Upper lobe of right lung (tissue), 1 donor: ENCODE measurements at regions not wholly inside any gene's neighbourhood (a gene's known extent, or its start where the extent isn't known, plus 50 kb on each side); places are given as distances from the start of the nearest gene placed in this dataset.
"Not testable (repeated sequence)": the region's sequence is repeated elsewhere in the genome, so short reads cannot be mapped to it uniquely, and the experiment has no call there.

Experiments used
- ATAC-seq: fragments of 200-7000 bp; cut with Tn5 transposase; one replicate; pipeline ENCODE4 v1.9.1; 2020; ENCODE audit warnings: mild to moderate bottlenecking, moderate library complexity
- DNase-seq: peaks from one replicate; pipeline ENCODE4 v3.0.0-alpha.2; 2020
- H3K27ac ChIP-seq: fragments of 200-600 bp; one replicate; pipeline ENCODE4 v1.8.0; 2022
- H3K27me3 ChIP-seq: fragments of 200-600 bp; one replicate; pipeline ENCODE4 v1.8.0; 2022; ENCODE audit warnings: mild to moderate bottlenecking
- H3K36me3 ChIP-seq: fragments of 200-600 bp; one replicate; pipeline ENCODE4 v1.8.0; 2022
- H3K4me1 ChIP-seq: fragments of 200-600 bp; one replicate; pipeline ENCODE4 v1.8.0; 2022
- H3K4me3 ChIP-seq: fragments of 200-600 bp; one replicate; pipeline ENCODE4 v1.8.0; 2022; ENCODE audit warnings: mild to moderate bottlenecking
- H3K9me3 ChIP-seq: fragments of 200-600 bp; one replicate; pipeline ENCODE4 v1.8.0; 2022
- intact Hi-C: fragments of 100-400 bp; cut with DNase I; formaldehyde crosslinking; loops from one replicate; pipeline ENCODE4 v1.11.0; 2022
- TF ChIP-seq, protein P1 (sequence below): fragments of 200-600 bp; IDR thresholded peaks from one replicate; pipeline ENCODE4 v1.8.0; 2022; ENCODE audit warnings: antibody characterized with exemption
- donor health status: DM: no; HTN: yes; CAD: no; lungs with severe emphysema.

DNA sequence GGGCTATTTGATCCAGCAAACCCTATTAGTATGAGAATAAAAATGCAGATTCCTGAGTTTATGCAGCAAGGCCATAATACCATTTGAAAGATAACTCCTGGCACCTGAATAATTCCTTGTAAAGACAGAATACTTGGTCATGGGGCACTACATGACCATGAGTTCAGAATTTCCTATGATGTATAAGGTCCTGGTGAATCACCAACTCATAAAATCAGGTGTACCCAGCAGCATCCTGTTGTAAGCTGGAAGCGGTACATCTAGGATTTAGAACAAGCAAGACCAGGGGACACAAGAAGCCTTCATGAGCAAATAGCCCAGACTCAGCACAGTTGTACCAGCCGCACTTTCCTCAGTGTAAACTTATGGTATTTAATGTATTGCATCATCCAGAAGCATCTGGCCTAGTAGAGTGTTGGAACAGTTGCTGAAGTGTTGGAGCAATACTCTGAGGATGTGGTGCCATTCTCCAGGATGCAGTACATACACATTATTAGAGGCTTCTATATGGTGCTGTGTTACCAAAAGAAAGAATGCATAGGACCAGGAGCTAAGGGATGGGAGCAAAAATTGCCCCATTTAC is 233.4 kb downstream of the SQOR start:
- H3K4me1 ChIP-seq = no peaks in the 10 kb centered on the region
- ATAC-seq = no peak
- no peak overlapping the region for H3K4me3 ChIP-seq
- H3K9me3 ChIP-seq = no peaks in the 10 kb centered on the region
- TF ChIP-seq, protein P1, sequence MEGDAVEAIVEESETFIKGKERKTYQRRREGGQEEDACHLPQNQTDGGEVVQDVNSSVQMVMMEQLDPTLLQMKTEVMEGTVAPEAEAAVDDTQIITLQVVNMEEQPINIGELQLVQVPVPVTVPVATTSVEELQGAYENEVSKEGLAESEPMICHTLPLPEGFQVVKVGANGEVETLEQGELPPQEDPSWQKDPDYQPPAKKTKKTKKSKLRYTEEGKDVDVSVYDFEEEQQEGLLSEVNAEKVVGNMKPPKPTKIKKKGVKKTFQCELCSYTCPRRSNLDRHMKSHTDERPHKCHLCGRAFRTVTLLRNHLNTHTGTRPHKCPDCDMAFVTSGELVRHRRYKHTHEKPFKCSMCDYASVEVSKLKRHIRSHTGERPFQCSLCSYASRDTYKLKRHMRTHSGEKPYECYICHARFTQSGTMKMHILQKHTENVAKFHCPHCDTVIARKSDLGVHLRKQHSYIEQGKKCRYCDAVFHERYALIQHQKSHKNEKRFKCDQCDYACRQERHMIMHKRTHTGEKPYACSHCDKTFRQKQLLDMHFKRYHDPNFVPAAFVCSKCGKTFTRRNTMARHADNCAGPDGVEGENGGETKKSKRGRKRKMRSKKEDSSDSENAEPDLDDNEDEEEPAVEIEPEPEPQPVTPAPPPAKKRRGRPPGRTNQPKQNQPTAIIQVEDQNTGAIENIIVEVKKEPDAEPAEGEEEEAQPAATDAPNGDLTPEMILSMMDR = no peak
- H3K27ac ChIP-seq = no peak overlapping the region
- no peaks in the 10 kb centered on the region for H3K36me3 ChIP-seq
- no peaks in the 10 kb centered on the region for H3K27me3 ChIP-seq
- DNase-seq = no peak
- intact Hi-C loops = no loop called here

DNA sequence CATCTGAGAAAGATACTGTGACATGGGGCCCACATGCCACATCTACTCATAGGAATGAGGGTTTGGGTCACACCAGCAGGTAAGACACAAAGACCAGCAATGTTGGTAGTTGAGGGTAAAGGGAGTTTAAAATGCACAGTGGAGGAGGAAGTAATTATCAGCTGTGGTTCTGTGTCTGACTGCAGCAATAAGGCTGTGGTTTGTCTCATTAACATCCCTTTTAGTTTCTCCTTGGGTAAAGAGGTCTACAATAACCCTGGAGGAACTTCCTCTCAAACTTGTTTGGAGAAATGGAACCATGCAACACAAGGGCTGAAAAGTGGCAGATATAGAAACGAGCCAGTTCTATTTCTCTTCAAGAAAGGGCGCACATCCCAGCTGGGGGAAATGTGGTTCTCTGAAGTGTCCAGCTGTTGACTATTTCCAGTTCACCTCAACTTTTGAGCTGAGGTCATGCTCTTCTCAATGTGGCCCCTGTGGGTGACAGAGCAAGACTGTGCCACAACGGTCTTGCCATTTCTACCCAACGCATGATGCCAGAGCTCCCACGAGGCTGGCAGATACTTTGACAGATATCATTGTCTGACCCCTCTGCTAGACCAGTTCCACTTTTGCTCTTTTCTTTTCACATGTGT is 234.3 kb downstream of the SQOR start:
- Histone ChIP-seq H3K27me3 (no peaks in the 10 kb centered on the region), H3K4me3 (no peak overlapping the region), H3K36me3 (no peaks in the 10 kb centered on the region), H3K27ac (no peak overlapping the region), H3K9me3 (no peaks in the 10 kb centered on the region), H3K4me1 (no peaks in the 10 kb centered on the region)
- TF ChIP-seq, protein P1 = no peak
- no peak for DNase-seq
- intact Hi-C loops = no loop called here
- ATAC-seq = no peak

DNA sequence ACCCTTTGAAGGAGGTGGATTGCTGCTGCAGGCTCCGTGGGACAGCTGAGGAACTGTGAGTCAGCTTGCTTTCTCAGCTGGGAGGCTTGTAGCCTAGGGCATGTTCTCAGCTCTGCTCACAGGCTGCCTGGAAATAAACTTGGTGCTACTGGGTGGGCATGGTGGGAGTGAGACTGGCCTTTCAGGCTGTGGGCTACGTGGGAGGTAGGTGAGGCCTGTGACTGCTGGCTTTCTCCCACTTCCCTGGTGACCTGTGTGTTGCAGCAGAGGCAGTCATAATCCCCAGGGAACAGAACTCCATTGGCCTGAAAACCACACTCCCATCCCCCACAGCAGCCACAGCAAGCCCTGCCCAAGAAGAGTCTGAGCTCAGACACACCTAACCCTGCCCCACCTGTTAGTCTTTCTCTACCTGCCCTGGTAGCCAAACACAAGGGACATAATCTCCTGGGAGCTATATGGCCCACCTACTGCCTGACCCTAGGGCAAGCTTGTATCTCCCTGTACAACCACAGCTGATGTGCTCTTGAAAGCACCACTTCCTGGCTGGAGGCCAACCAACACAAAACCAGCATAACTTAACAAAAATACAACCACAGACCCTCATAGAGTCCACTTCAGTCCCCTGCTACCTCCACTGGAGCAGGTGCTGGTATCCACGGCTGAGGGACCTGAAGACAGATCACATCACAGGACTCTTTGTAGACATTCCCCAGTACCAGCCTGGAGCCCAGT is 236.5 kb downstream of the SQOR start:
- Histone ChIP-seq H3K27ac (no peak overlapping the region), H3K9me3 (no peaks in the 10 kb centered on the region), H3K27me3 (no peaks in the 10 kb centered on the region), H3K4me3 (no peak overlapping the region), H3K36me3 (no peaks in the 10 kb centered on the region), H3K4me1 (no peaks in the 10 kb centered on the region)
- ATAC-seq = no peak
- no peak for DNase-seq
- TF ChIP-seq, protein P1 = no peak
- intact Hi-C loops = no loop called here

DNA sequence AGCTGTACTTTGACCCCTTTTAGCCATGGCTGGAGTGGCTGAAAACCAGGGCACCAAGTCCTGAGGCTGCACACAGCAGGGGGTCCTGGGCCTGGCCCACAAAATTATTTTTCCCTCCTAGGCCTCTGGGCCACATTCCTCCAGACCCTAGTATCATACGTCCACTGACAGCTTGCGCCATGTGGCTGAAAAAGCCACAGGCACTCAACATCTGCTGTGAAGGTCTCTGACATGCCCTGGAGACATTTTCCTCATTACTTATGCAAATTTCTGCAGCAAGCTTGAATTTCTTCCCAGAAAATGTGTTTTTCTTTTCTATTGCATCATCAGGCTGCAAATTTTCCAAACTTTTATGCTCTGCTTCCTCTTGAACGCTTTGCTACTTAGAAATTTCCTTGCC is 239.0 kb downstream of the SQOR start:
- TF ChIP-seq, protein P1 = no peak
- Histone ChIP-seq H3K27me3 (no peaks in the 10 kb centered on the region), H3K36me3 (no peaks in the 10 kb centered on the region), H3K4me3 (no peak overlapping the region), H3K4me1 (no peaks in the 10 kb centered on the region), H3K27ac (no peak overlapping the region), H3K9me3 (no peaks in the 10 kb centered on the region)
- DNase-seq = no peak
- ATAC-seq = no peak
- intact Hi-C loops = no loop called here

DNA sequence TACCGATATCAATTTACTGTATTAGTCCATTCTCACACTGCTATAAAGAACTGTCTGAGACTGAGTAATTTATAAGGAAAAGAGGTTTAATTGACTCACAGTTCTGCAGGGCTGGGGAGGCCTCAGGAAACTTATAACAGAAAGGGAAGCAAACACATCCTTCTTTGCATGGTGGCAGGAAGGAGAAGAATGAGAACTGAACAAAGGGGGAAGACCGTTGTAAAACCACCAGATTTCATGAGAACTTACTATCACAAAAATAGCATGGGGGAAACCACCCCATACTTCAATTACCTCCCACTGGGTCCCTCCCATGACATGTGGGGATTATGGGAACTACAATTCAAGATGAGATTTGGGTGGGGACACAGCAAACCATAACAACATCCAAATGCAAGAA is 239.7 kb downstream of the SQOR start:
- intact Hi-C loops, H3K27ac ChIP-seq, H3K4me3 ChIP-seq, H3K27me3 ChIP-seq, H3K36me3 ChIP-seq, ATAC-seq, H3K4me1 ChIP-seq, DNase-seq, H3K9me3 ChIP-seq: not testable (repeated sequence)

DNA sequence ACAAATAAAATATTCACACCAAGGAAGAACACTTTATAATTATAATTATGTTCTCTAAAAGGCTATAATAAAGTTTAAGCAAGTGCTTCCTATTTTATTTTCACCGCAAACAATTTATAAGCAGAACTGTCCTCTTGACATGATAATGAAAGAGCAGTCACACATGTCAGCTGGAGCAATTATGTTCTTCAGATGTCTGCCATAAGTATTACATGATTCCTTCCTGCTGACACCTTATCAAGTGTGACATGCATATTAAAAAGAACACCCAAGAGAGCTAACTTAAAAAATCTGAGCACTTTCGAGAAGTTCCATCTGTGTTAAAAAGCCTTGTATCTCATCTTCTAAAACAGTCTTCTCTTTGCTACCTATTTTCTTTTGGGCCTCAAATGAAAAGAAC is 249.5 kb downstream of the SQOR start:
- Histone ChIP-seq H3K4me3 (no peak overlapping the region), H3K36me3 (no peaks in the 10 kb centered on the region), H3K9me3 (no peaks in the 10 kb centered on the region), H3K27ac (no peak overlapping the region), H3K4me1 (no peaks in the 10 kb centered on the region), H3K27me3 (no peaks in the 10 kb centered on the region)
- intact Hi-C loops = no loop called here
- ATAC-seq (no peak), DNase-seq (no peak)
- TF ChIP-seq, protein P1 = no peak
